GM18502 (cell line): ENCODE measurements at regions not wholly inside any gene's neighbourhood (a gene's known extent, or its start where the extent isn't known, plus 50 kb on each side); places are given as distances from the start of the nearest gene placed in this dataset.

Source experiments
- ATAC-seq: cut with Tn5 transposase; IDR thresholded peaks from one replicate; pipeline ENCODE4 v1.9.1; 2021; ENCODE audit warnings: mild to moderate bottlenecking; ENCODE audit not compliant: unreplicated experiment, poor library complexity

DNA sequence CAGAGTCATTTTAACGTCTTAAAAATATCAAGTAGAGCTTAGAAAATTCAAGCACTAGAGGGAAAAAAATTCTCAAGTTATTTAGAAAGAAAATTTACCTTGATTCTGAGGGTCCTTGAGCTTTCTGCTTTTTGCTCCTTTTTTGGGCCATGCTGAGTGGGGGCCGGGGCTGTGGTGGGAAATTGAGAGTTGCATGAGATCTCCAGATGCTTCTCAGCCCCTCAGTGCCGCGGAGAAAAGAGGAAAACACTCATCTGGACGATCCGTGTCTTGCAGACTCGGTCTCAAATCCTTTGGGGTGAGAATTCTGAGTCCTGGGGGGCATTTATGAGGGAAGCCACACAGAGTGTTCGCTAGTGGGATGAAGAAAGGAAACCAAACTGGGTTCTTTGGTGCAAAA is 700.8 kb downstream of the TBC1D22A start:
- no peak for ATAC-seq

DNA sequence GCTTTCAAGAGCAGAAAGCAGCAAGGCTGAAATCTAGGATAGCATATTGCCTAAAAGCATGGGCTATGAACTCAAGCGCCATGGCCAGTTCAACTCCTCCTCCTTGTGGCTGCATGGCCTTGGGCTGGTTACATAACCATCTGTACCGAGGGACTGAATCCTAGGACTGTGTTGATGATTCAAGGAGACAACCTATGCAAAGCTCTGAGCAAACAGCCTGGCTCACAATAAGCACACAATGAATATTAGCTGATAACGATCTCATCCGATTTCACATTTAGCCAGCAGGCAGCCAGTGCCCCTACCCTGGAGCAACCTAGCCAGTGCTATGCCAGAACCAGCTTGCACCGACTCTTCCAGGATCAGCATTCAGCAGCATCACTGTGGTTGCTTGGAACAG is 698.4 kb downstream of the TBC1D22A start:
- no peak for ATAC-seq

DNA sequence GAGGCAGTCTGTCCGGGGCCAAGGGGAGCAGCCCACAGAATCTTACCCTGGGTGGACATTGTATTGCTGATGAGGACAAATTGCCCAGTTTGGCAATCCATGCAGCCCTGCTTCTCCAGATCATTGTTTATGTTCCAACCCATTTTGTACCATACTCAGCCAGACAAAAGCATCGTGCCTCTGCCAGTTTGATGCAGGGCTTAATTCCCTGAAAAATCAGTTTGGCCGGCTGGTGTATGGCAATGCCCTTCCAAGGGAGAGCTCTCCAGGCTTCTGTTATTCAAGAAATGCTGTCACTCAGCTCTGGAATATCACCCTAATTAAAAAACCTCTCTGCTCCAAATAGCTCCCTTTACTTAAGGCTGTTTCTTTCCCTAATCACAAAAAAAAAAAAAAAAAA is 697.7 kb downstream of the TBC1D22A start:
- no peak for ATAC-seq

DNA sequence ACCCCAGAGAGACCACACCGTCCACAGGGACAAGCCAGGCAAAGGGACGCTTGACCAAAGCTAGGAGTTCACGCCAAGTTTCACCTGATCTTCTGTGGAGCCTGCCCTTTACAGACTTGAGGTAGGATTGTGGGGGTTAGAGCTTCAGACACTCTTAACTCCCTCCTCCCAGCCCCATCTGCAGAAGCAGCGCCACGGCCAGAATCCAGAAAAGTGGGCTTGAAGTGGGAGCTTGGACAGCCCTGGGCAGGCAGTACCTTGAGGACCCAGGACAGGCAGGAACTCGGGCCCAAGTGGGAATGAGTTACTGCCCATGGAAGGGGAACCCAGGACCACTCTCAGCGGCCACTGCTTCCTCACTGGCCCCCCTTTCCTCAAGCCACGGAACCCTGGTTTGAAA is 695.9 kb downstream of the TBC1D22A start:
- no peak for ATAC-seq

DNA sequence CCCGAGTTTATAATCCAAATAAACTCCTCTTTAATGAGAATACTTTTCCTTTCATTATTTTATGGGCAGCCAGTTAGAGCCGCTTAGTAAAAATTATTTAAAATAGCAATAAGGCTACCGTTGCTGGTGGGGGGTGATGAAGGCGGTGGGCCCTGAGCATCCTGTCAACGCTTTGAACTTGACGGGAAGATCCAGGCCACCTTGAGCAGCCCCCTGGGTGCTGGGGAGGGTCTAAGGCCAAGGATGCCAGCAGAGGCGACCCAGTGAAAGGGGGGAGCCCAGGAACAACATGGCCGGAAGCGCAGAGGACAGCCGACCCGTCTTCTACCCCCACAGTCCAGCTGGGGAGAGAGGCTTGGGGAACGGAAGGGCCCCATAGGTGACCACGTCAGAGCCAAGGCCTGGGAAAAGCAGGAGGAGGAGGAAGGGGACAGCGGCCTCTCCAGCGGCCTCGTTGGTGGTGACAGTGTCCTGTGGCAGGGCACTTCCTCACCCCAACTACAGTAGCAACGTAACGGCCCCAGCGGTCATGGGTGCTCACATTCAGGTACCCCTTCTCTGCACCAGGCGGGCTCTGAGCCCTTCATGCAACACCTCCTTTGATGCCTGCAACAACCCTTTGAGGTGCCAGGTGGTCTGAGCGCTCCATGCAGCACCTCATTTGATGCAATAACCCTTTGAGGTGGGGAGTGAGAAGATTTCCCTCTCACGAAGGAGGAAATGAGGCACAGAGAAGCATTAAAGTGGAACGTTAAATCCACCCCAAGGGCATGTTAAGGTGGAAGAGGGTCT is 695.3 kb downstream of the TBC1D22A start:
- no peak for ATAC-seq

DNA sequence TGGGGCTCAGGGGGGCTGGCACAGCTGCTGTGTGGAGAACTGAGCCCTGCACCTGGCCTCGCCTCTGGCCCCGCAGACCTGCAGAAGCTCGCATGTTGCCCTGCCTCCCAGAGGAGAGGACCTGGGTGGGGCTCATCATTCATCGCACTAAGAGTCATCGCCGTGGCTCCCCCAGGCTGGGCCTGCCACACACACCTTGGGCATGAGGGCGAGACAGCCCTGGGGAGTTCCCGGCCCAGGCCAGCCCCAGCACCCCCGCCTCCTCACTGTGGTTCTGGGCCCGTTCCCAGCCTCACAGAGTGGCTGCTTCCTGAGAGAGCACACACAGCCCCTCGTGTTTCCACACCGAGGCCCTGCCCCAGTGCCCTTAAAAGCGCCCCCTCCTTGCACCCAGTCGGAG is 694.6 kb downstream of the TBC1D22A start:
- no peak for ATAC-seq

DNA sequence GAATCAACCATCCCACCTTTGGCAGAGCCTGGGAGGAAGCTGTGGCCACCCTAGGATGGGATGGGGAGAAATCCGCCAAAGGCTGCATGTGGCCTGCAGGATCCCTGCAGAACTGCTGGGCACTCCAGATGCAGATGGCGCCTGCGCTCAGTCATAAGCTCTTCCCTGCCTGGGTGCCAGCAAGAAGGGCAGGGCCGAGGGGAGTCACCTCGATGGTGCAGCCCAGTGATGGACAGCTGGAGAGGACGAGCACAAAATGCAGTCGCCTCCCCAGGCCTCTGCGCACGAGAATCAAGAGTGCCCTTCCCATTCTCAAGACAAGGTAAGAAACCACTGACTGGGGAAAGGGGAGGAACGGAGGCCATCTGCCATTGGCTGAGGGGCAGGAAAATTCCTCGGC is 693.6 kb downstream of the TBC1D22A start:
- ATAC-seq, result no peak

DNA sequence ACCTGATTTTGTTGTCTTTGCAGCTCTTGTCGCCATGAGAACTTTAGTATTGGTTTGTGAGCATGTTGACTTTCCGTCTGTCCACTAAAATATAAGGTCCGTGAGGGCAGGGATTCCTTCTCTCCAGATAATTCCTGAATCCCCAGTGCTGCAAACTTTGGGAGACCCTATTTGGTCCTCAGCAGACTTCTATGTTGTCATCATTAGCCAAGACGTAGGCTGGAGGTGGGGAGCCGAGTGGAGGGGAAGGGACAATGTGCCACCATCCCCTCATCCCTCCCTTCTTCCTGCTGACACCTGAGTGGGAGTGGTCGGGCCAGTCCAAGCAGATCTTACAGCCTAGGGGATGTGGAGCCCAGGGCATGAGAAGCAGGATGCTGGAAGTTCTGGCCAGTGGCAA is 690.6 kb downstream of the TBC1D22A start:
- ATAC-seq, result no peak

DNA sequence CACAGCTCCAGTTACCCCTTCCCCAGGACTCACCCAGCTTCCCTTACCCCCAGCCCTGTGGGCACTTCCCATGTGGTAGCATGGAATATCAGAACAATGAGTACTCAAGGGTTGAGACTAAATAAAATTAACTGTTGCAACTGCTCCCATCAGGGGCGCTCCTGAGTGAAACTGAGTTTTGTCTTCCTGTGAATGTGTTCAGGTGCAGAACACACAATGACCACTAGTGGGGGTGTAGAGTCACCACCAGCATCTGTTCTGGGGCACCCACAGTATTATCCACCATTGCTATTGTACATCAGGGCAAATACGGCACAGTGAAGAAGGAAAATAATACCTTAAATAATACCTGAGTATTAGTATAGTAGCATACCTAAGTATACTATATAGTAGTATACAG is 689.7 kb downstream of the TBC1D22A start:
- no peak for ATAC-seq

DNA sequence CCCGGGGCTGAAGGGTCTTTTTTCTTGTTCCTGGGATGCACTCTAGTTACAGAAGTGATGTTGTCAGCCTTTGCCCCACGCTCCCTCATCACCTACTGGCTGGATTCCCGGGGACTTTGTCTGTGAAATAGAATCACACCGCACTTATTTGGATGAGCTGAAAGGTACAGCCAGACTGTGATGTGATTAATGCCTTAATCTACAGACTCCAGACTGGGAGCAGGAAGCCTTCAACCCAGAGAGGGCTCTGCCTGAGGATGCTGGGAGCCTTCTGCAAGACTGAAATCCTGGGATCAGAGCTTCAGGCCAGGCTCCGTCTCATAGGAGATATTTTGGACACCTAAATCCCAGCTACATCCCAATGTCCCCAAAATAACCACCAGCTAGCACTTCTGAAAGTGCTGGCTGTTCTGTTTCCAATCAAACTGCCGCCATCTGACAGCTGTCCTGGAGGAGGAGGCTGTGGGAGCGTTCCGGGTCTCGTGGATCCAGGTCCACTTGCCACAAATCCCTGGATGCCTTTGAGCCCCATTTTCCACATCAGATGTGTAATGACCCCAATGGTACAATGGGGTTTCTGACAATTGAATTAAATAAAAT is 688.5 kb downstream of the TBC1D22A start:
- ATAC-seq, result no peak

DNA sequence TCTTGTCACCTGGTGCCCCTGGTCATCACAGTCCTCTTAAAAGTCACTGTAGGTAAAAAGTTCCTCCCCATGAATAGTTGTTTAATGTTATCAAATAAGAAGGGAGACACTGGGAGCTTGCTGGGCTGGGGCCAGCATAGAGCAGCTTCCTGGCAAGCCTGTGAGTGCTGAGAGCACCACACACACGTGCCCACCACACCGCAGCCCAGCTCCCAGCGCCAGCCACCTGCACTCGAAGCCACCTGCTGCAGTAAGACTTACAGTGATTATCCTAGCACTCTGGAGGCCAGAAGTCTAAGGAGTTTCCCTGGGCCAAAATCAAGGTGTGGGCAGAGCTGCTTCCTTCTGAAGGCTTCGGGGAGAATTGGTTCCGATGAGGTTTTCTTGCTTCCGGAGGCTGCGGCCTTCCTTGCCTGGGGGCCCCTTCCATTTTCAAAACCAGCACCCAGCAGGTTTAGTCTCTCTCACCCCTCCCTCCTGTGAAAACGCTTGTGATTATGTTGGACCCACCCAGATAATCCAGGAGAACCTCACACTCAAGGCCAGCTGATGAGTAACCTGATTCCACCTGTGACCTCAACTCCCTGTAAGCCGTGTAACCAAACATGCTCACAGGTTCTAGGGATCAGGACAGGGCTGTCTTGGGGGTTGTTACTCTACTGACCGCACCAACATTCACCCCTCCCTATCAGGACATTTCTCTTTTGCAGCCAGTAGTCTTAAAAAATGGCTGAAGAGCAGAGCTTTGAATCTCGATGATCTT is 687.2 kb downstream of the TBC1D22A start:
- no peak for ATAC-seq

DNA sequence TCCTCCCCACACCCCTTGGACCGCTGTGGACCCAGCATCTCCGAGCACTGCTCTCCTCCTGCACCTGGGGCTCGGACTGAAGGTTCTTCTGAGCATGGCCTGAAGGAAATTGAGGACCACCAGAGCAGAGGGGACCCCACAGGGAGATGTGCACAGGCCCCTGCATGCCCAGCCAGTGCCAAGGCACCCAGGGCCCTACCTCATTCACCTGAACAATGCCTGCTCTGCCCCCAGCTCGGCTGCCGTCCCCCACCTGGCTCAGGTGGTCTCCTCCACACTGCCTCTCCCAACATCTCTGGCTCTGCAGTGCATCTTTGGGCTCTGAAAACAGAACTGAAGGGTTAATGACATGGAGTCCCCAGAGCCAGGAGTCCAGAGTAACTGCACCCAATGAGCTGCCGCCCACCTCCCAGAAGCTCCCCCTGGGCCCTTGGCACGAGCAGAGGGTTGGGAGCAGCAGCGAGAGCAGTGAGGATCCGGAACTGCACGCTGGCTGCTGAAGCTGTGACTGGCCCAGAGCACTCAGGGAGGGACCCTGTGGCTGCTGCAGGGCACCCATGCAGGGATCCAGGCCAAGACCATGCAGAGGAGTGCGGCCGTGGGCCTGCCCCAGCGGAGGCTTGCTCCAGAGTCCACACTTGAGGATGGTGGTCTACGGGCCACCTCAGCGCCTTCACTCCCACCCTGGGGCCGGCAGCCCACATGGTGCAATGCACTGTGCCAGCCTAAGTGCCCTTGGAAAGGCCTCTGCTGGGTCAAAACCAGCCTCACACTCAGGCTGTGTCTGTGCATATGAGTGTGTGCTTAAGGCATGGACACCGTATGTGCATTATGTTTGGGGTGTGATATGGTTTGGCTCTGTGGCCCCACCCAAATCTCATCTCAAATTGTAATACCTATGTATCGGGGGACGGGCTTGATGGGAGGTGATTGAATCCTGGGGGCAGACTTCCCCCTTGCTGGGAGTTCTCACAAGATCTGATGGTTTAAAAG is 686.1 kb downstream of the TBC1D22A start:
- ATAC-seq, result no peak

DNA sequence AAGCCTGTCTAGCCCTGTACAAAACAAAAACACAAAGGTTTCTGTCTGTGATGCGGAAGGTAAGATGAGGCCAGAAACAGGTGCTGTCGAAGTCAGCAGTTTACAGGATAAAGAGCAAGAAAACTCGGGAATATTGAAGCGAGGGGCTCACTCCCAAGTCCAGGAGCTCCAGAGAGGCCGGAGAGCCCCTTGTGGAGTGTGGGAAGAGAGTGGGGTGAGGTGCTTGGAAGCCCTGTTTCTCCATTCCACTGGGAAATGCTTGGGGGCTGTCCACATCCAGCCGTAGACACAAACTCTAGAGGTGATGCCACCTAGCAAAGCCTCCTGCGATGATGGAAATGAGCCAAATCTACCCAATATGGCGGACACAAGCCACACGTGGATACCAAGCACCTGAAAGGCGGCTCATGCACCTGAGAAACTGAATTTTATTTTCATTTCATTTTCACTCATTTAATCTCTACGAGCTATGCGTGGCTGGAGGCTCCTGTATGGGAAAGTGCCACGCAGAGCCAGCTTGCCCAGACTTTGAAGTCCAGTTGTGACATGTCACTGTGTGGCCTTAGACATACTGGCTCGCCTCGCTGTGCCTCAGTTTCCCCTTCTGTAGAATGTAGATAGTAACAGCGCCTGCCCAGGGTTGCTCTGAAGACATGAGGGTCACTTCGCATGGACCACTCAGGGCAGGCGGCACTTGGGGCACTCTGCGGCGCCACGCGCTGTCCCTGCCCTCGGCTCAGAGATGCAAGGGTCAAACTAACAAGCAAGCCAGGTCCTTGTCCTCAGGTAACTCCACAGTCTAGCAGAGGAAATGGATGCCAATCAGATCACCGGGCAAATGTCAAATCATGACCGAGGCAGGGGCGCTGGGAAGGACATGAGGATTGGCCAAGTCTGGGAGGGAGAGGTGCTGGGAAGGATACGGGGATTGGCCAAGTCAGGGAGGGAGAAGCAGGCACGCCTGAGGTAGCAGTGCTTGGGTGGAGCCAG is 684.7 kb downstream of the TBC1D22A start:
- no peak for ATAC-seq

DNA sequence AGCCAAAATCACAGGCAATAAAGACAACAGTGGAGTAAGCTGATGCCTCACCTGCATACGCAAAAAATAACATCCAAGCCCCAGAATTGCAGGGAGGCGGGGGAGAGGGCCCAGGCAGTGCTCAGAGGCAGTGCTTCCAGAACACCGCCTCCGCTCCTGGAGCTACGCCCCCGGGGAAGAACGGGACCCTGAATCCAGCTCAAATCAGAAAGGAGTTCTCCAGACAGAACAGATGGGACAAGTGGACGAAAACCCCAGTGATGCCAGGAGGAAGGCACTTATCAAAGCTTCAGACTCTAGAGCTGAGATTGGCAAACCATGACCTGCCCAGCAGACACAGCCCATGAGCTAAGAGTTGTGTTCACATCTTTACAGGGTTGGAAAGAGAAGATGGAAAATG is 683.9 kb downstream of the TBC1D22A start:
- ATAC-seq, result no peak

DNA sequence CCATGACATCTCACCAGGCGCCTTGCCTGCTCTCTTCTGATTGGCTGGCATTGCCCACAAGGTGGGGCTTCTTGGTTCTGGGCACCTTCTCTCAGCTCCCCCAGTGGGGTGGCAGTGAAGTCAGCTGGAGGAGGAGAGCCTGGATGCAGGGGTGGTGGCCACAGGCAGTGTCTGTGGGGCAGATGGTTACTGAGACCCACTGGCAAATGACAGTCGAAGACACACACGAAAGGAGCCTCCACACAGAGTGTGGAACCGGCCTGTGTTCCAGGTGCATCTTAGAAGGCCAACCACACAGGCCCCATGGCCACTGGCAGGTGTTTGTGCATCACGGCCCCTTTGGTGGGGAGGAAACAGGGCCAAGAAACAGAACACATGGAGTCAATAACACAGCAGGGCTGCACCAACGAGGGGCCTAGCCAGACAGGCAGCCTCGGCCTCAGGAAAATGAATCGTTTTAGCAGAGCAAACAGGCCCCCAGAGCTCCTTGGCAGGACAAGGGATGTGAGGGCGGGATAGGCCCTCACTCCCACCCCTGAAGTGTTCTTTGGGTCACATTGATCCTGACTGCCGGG is 683.4 kb downstream of the TBC1D22A start:
- no peak for ATAC-seq

DNA sequence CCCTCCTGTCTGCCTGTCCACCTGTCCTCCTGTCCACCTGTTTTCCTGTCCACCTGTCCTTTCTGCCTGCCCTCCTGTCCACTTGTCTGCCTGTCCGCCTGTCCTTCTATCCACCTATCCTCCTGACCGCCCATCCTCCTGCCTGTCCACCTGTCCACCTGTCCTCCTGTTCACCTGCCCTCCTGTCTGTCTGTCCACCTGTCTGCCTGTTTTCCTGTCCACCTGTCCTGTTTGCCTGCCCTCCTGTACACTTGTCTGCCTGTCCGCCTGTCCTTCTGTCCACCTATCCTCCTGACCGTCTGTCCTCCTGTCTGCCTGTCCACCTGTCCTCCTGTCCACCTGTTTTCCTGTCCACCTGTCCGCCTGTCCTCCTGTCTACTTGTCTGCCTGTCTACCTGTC is 682.8 kb downstream of the TBC1D22A start:
- no peak for ATAC-seq

DNA sequence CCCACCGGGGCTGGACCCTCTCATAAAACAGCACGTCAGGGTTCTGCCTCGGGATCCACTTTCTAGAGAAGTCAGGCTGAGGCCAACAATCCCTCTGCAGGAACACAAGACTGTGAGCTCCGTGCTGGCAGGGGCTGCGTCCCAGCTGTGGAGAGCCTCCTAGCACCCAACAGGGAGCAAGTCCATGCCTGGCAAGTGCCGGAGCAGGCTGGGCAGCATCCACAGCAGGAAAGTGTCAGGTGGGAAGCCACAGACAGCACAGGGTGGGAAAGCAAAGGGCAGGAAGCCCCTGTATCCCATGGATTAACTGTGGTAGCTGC is 682.3 kb downstream of the TBC1D22A start:
- no peak for ATAC-seq

DNA sequence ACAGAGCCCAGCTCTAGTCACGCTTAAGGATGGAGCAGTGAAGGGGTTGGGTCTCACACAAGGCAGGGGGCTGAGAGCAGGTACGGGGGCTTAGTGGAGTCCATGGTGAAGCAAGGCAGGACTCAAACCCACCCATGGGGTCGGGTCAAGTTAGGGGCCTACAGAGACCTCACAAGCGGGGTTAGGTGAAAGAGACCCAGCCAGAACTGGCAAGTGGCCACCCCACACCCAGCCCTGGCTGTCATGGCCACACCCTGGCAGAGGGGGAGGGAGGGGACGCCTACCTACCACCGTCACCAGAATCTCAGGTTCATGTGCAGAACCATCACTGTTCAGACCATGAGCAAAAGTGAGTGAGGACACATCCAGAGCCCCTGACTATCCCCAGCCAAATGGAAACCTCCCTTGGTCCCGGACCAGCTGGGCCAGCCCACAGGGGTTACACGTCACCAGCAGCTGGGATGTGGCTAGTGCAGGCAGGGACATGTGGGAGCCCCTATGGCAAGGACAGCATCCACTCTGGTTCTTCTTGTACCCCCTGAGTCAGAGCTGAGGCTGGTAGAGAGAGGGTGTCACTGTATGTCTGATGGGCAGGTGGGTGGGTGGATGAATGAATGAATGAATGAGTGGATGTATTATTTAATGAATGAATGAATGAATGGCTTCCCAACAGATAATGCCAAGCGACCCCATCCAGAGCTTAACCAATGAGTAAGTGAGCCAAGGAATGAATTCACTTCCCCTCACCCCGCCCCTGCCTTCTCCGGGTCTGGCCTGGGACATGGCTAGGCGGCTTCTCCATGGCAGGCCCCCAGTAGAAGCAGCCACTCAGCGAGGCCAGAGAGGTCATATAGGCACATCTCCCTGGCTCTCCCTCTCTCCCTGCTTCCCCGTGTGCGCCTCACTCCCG is 681.6 kb downstream of the TBC1D22A start:
- ATAC-seq, result no peak
